ENCODE measurements at regions not wholly inside any gene's neighbourhood (a gene's known extent, or its start where the extent isn't known, plus 50 kb on each side); places are given as distances from the start of the nearest gene placed in this dataset.
"Not testable (repeated sequence)": the region's sequence is repeated elsewhere in the genome, so short reads cannot be mapped to it uniquely, and the experiment has no call there.

DNA sequence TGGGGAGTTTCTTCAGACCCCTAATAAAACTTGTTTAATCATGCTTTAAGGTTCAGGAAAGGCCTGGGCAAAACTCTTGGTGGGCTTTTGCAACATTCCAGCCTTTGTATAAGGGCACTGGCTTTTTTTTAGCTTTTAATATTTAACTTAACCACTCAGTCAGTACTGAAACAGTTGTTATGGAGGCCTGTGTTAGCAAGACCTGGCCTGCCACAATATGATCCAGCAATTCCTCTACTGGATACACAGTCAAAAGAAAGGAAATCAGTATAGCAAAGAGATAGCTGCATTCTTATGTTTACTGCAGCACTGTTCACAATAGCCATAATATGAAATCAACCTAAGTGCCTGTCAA, 75.1 kb upstream of the COG2 start:
- Mint-ChIP-seq H3K27me3 (ENCODE audit: insufficient read depth, low read depth) (no peaks in the 10 kb centered on the region), H3K27ac (no peak overlapping the region), H3K9me3 (no peaks in the 10 kb centered on the region), H3K4me3 (no peak overlapping the region), H3K36me3 (no peaks in the 10 kb centered on the region), H3K4me1 (peaks cover 35% of the 10 kb centered on the region)
- H3F3A ChIP-seq (ENCODE audit: low read depth): no peaks in the 10 kb centered on the region
- no peak overlapping the region for H3K9ac ChIP-seq
- TF ChIP-seq EZH2 (IDR thresholded peaks at IDR 0.05): no peak
- no peak for TF ChIP-seq EZH2phosphoT487 (IDR thresholded peaks at IDR 0.05)
- TF ChIP-seq, protein P1, sequence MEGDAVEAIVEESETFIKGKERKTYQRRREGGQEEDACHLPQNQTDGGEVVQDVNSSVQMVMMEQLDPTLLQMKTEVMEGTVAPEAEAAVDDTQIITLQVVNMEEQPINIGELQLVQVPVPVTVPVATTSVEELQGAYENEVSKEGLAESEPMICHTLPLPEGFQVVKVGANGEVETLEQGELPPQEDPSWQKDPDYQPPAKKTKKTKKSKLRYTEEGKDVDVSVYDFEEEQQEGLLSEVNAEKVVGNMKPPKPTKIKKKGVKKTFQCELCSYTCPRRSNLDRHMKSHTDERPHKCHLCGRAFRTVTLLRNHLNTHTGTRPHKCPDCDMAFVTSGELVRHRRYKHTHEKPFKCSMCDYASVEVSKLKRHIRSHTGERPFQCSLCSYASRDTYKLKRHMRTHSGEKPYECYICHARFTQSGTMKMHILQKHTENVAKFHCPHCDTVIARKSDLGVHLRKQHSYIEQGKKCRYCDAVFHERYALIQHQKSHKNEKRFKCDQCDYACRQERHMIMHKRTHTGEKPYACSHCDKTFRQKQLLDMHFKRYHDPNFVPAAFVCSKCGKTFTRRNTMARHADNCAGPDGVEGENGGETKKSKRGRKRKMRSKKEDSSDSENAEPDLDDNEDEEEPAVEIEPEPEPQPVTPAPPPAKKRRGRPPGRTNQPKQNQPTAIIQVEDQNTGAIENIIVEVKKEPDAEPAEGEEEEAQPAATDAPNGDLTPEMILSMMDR (IDR thresholded peaks at IDR 0.05): no peak
- DNase-seq (ENCODE audit: low spot score): no peak
- no peaks in the 10 kb centered on the region for H3K9me3 ChIP-seq (ENCODE audit: low read depth)
- no peak overlapping the region for H3K4me2 ChIP-seq
- H3K4me1 ChIP-seq: peaks cover 15% of the 10 kb centered on the region
- H2AFZ ChIP-seq (replicated peaks): no peak overlapping the region
- H4K20me1 ChIP-seq (ENCODE audit: low read depth): no peaks in the 10 kb centered on the region
- no peak overlapping the region for H3K27ac ChIP-seq
- no peaks in the 10 kb centered on the region for H3K27me3 ChIP-seq
- H3K4me3 ChIP-seq: no peak overlapping the region
- no peaks in the 10 kb centered on the region for H3K36me3 ChIP-seq
- no peaks in the 10 kb centered on the region for H3K79me2 ChIP-seq (ENCODE audit: low read depth)

DNA sequence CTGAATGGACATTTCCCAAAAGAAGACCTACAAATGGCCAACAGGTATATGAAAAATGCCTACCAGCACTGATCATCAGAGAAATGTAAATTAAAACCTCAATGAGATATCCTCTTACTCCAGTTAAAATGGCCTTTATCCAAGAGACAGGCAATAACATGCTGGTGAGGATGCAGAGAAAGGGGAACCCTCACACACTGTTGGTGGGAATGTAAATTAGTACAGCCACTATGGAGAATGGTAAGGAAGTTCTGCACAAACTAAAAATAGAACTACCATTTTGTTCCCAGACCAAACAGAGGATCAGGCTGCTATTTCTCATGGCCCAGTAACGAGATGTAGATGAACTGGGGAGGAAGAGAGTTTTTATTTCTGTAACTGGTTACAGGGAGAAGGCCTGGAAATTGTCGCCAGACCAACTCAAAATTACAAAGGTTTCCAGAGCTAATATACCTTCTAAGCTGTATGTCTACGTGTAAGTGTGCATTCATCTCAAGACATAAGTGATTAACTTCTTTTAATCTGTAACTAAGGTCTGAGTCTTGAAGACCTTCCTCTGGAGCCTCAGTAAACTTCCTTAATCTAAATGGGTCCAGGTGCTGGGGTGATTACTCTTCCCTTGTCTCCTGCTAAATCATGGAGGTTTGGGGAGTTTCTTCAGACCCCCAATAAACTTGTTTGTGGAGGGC, 75.6 kb upstream of the COG2 start:
- not testable (repeated sequence) for H3K4me3 ChIP-seq; H3K36me3 Mint-ChIP-seq; H3K27me3 ChIP-seq; H3K9me3 ChIP-seq (ENCODE audit: low read depth); H3K36me3 ChIP-seq; H3K9me3 Mint-ChIP-seq; H3K9ac ChIP-seq; H3K79me2 ChIP-seq (ENCODE audit: low read depth); H3K27ac Mint-ChIP-seq; H2AFZ ChIP-seq (replicated peaks); H3K4me2 ChIP-seq; DNase-seq (ENCODE audit: low spot score); H3K4me3 Mint-ChIP-seq; H3K27ac ChIP-seq; H3F3A ChIP-seq (ENCODE audit: low read depth); H4K20me1 ChIP-seq (ENCODE audit: low read depth); H3K27me3 Mint-ChIP-seq (ENCODE audit: insufficient read depth, low read depth)
- H3K4me1 ChIP-seq: peaks cover 12% of the 10 kb centered on the region
- peaks cover 31% of the 10 kb centered on the region for H3K4me1 Mint-ChIP-seq

DNA sequence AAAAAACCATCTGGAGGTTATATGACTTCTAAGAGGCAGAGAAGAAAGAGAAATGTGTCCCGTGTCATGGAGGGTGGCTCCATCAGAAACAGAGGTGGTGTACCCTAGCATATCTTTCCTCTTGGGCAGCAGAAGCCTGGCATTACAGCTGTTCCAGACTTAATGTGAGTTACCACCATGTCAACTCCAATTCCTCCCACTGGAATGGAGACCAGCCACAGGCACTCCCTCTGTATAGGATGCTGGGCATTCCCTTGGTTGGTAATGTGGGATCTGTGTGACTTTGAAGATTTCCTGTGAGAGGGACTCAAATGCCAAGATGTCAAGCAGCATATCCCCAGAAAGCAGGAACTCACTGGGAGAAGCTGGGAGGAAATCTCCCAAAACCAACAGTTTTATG, 77.1 kb upstream of the COG2 start:
- Histone ChIP-seq H3K9me3 (ENCODE audit: low read depth) (no peaks in the 10 kb centered on the region), H3K27me3 (no peaks in the 10 kb centered on the region), H3K79me2 (ENCODE audit: low read depth) (no peaks in the 10 kb centered on the region), H2AFZ (replicated peaks) (no peak overlapping the region), H4K20me1 (ENCODE audit: low read depth) (no peaks in the 10 kb centered on the region), H3K27ac (no peak overlapping the region), H3K9ac (no peak overlapping the region), H3F3A (ENCODE audit: low read depth) (no peaks in the 10 kb centered on the region), H3K36me3 (no peaks in the 10 kb centered on the region), H3K4me2 (no peak overlapping the region), H3K4me3 (no peak overlapping the region), H3K4me1 (peaks cover 12% of the 10 kb centered on the region)
- Mint-ChIP-seq H3K36me3 (no peaks in the 10 kb centered on the region), H3K4me1 (peaks cover 34% of the 10 kb centered on the region), H3K27me3 (ENCODE audit: insufficient read depth, low read depth) (no peaks in the 10 kb centered on the region), H3K4me3 (peak overlapping the region; percentile 15), H3K27ac (peak overlapping the region; percentile 18), H3K9me3 (no peaks in the 10 kb centered on the region)
- DNase-seq (ENCODE audit: low spot score): no peak
- TF ChIP-seq EZH2phosphoT487 (IDR thresholded peaks at IDR 0.05) (no peak), EZH2 (IDR thresholded peaks at IDR 0.05) (no peak)
- TF ChIP-seq, protein P1 (IDR thresholded peaks at IDR 0.05): no peak

DNA sequence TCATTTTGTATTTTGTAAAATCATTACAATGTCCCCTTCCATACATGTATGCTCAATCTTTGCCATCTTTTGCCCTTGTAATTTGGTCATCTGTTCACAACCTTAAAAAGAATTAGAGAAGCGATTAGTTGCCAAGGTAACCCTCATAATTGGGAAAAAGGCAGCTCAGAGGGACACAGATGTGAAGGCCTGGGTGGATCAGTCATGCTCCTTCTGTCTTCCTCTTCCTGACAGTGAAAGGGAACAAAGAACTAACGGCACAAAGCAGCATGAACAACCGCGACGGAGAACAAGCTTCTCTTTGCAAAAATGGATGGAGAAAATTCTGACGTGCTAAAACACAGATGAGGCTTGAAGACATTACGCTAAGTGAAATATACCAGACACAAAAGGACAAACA, 78.7 kb upstream of the COG2 start:
- TF ChIP-seq, protein P1 (IDR thresholded peaks at IDR 0.05): no peak
- TF ChIP-seq EZH2phosphoT487 (IDR thresholded peaks at IDR 0.05) (no peak), EZH2 (IDR thresholded peaks at IDR 0.05) (no peak)
- H3K9ac ChIP-seq: no peak overlapping the region
- Mint-ChIP-seq H3K9me3 (no peaks in the 10 kb centered on the region), H3K4me1 (peaks cover 34% of the 10 kb centered on the region), H3K27me3 (ENCODE audit: insufficient read depth, low read depth) (no peaks in the 10 kb centered on the region), H3K27ac (peak overlapping the region; percentile 80), H3K36me3 (no peaks in the 10 kb centered on the region), H3K4me3 (peak overlapping the region; percentile 0)
- no peaks in the 10 kb centered on the region for H3K79me2 ChIP-seq (ENCODE audit: low read depth)
- no peaks in the 10 kb centered on the region for H4K20me1 ChIP-seq (ENCODE audit: low read depth)
- peak overlapping the region; percentile 94 for H2AFZ ChIP-seq (replicated peaks)
- no peaks in the 10 kb centered on the region for H3F3A ChIP-seq (ENCODE audit: low read depth)
- no peak overlapping the region for H3K27ac ChIP-seq
- peak overlapping the region; percentile 46 for H3K4me2 ChIP-seq
- H3K4me3 ChIP-seq: no peak overlapping the region
- no peaks in the 10 kb centered on the region for H3K9me3 ChIP-seq (ENCODE audit: low read depth)
- peak; percentile 23 for DNase-seq (ENCODE audit: low spot score)
- H3K36me3 ChIP-seq: no peaks in the 10 kb centered on the region
- peaks cover 12% of the 10 kb centered on the region for H3K4me1 ChIP-seq
- H3K27me3 ChIP-seq: no peaks in the 10 kb centered on the region

Measured in neural progenitor cell (in vitro differentiated cells).